ENCODE measurements at regions not wholly inside any gene's neighbourhood (a gene's known extent, or its start where the extent isn't known, plus 50 kb on each side); places are given as distances from the start of the nearest gene placed in this dataset.
"Not testable (repeated sequence)": the region's sequence is repeated elsewhere in the genome, so short reads cannot be mapped to it uniquely, and the experiment has no call there.

DNA sequence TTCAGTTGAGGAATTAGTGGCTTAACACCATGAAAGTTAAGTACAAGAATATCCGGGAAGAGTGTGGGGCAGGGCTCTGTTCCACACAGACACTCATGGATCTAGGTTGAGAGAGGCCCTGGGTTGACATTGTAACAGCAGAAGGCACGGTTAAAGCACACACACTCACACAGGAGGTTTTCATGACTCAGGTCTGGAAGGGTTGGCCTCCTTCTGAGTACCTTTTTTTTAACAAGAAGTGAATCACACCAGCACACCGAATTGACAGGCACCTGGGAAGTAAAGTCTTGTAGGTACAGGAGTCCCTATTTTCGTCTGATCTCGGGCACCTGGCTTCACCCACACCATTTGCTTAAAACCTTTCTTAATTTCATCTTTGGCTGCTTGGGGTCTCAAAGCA lies 509.4 kb upstream of the ADARB2 start:
- no peak for DNase-seq (ENCODE audit: low read depth)

DNA sequence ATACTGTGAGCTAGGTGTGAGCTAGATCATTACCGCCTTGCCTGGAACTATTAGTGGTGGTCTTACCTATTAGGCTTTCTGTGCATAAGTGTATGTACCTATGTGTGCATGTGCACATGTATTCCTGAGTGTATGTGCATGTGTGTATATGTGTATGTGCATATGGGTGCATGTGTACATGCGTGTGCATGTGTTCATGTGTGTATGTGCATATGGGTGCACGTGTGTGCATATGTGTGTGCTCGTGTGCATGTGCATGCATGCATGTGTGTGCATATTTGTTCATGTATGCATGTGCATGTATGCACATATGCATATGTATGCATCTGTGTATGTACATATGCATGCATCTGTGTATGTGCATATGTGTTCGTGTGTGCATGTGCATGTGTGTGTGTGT lies 508.3 kb upstream of the ADARB2 start:
- DNase-seq (ENCODE audit: low read depth) = no peak

DNA sequence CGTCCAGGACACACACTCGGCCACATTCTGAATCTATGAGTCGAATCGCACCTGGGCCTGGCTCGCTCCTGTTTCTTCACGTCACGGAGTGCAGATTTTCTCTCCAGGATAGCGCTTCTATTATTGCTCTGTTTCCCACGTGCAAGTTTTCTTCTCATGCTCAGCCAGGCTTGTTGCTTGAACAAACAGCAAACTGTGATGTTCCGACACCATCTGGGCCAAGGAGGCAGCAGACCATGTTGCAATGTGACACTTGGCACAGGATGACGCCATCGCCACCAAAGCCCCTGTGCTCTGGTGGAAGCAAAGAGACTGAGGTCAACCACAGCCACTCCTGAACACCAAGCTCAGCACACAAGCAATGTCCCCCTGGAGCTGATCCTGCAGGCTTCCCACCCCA lies 507.1 kb upstream of the ADARB2 start:
- no peak for DNase-seq (ENCODE audit: low read depth)

DNA sequence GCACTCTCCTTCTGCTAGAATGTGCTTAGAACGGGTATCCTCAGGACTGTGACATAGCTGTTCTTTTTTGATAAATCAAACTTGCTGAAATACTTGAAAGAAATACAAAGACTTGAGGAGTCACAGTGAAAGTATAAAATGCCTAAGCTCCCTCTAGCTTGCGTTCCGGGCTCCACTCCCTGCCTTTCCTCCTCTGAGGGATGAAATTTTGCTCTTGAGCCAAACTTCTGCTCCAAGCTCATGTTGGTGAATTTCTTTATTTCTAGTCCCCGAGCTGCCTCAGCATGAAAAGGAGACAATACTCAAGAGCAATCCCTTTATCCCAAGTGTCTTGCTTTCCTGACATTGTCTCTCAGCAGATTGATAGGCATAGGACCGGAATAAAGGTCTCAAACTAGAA lies 499.6 kb upstream of the ADARB2 start:
- DNase-seq (ENCODE audit: low read depth) = no peak

DNA sequence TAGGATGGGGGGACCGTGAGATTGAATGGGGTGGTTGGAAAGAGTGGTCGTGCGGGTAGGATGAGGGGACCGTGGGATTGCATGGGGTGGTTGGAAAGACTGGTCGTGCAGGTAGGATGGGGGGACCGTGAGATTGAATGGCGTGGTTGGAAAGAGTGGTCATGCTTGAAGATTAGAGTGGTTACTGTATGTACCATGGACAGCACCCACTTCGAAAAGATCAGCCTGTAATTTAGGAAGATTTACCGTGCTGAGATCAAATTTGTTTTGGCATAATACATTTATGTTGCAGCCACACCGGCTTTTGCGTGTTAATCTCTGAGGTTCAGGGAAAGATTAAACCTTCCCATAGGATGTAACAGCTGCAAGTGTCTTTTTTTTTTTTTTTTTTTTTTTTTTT lies 495.2 kb upstream of the ADARB2 start:
- DNase-seq (ENCODE audit: low read depth) = no peak

DNA sequence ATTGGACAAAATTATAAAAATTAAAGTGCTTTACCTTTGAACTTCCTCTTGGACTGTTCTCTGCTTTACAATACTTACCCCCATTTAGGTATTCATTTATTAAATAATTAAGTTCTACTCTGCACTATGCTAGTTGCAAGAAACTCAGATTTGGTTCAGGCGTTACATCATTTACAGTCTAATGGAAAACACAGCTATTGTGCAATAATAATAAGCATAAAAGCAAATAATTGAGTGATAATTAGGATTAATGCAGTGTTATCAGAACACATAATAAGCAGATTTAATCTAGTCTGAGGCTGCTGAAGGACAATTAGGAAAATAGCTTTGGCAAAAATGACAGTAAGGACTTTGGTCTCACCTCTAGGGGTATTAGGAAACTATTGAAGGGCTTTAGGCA lies 493.2 kb upstream of the ADARB2 start:
- DNase-seq (ENCODE audit: low read depth) = no peak

DNA sequence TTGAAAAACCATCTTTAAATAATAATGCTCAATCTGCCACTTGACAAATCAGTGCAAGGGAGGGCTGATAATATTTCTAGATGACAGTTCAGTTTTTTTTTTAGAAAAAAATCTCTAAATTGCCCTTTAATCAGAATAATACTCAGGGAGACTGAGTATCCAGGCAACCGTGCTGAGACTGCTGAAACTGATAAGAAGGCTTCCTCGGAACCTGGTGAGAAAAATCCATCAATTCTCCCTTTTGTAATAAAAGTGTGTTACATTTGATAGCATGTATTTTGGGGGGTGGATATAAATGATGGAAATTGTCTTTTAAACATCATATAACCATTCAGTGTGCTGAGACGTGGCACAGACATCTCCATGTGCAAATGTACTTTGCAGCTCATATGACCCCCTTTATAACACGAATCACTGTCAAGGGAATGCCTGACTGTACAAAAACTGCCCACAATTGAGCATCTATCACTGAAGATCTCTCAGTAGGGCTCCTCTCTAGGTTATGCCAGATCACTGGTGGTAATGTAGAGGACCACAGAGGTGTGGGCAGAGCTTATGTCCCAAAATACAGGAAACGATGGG lies 491.1 kb upstream of the ADARB2 start:
- DNase-seq (ENCODE audit: low read depth) = no peak

DNA sequence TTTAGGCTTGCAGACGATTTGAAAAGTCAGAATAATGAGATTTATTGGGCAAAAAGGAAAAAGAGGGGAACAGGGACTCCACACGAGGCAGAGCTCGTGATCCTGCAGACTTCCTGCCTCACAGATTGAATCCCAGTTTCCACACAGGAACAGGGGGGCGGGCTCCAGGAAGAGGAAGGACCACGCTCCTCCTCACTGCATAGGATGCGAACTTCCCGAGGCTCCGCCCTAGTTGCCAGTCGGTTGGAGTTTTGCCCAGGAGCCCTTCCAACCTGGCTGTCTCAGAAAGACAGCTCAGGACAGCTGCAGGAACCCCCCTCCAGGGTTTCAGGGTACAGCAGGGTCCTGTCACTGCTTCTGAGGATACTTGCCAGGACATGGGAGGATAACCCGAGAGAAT lies 488.3 kb upstream of the ADARB2 start:
- no peak for DNase-seq (ENCODE audit: low read depth)

DNA sequence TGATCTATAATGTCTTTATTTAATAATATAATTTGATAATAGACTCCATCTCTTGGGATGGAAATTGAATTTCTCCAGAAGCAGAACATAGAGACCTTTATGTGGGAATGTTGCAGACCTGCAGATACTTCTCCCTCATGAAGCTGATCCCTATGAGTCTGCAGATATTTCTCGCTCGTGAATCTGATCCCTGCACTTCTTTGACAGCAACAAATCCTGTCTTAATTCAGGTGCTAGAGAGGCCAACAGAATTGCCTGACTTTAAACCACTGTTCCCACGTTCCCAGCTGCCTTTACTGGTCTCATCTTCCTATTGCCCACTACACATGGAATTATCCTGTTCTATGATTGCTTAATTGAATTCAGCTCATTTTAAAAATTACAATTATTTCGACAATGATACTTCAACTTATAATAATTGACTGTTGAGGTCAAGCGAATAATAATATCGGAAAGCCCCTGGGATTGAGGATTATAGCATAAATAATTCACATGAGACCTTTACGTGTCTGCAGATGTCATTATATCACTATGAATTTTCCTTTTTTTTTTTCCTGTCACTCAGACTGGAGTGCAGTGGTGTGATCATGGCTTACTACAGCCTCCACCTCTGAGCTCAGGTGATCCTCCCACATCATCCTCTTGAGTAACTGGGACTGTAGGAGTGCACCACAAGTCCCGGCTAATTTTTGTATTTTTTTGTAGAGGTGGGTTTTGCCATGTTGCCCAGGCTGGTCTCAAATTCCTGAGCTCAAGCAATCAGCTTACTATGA lies 486.4 kb upstream of the ADARB2 start:
- DNase-seq (ENCODE audit: low read depth) = no peak

DNA sequence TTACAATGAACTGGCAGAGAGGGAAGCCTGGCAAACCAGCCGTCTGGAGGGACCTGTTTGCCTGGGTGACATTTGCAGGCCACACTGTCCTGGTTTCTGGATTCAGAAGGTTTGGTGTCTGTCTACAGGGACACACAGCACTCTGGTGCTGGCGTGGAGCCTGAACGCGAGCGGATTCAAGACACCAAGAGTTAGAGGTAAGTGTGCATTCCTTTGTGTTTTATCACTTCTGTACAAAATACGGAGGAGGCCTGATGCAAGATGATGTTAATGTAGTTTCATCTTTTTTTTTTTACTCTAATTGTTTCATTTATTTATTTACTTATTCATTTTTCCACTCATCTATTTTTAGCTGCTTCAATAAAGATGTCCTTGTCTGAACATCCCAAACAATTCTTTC lies 485.3 kb upstream of the ADARB2 start:
- DNase-seq (ENCODE audit: low read depth) = no peak

DNA sequence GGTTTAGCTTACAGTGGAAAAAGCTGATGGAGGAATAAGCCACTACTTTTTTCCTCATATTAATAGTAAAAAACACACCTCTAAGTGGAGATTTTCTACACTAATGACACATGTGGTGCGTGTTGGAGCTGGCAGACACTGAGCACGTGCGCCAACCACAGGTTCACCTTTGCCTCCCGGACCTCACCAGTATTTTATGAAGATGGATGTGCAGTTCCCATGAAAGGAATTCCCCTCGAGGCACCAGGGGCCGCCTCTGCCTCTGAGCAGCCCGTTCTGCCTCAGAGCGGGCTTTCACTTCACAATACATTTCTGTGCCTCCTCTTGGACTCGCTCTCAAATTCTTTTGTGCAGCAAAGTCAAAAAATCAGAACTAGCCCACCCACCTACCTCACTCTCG lies 477.5 kb upstream of the ADARB2 start:
- DNase-seq (ENCODE audit: low read depth) = no peak

DNA sequence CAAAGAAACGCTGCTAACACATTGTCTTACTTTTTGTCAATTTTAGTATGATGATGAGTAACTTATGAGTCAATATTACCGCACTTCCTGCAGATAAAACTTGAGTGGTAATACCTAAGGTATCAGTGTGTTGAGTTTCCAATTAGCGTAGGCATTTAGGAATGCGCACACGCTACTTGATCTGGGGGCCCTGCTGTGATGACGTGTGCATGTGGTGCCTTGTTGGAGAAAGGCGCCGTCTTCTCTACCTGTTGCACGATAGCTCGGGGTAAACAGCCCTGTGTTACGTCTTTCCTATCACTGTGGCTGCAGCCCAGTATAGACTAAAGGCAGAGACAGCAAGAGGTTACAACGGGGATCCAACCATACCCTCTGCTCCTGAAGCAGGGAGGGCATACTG lies 476.8 kb upstream of the ADARB2 start:
- DNase-seq (ENCODE audit: low read depth) = no peak

DNA sequence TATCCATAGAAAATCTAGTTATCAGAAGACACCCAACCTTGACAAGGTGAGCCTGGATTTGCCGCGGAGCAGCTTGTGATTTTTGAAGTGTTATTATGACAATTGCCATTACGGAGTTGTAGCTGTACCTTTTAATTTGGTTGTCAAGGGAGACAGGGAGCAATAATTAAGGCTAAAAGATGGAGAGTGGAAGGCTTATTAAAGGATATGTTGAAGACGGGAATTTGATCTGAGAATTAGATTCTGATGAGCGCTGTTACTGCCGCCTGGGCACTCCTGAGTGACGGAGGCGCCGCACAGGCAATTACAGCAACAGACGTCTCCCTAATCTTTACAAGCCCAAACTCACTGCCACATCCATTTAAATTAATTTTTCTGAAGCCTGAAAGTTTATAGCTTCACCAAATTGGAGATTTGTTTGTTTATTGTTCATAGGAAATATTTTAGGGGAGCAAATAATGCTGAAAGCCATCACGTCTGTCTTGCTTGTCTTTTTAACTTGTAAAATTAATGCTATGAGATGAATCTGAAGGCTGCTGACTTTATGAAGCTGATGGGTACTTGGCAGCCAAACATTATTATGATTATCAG lies 475.0 kb upstream of the ADARB2 start:
- no peak for DNase-seq (ENCODE audit: low read depth)

DNA sequence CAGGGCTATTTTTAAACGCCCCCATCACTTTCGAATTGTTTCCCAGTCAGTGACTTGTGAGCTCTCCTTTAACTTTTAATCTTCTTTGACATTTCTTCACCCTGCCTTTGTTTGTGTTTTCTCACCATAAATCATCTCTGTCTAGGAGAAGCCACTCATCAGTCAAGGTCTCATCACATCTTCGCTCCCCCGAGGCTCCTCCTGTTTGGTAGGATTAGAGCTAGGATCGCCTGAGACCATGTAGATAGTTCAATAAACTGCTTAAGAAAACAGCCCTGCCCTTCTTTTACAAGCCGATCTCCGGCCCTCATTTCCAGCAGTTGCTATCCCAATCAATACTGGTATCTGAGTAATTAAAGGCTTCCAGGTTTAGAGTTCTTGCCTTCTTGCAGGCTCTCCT lies 472.8 kb upstream of the ADARB2 start:
- no peak for DNase-seq (ENCODE audit: low read depth)

DNA sequence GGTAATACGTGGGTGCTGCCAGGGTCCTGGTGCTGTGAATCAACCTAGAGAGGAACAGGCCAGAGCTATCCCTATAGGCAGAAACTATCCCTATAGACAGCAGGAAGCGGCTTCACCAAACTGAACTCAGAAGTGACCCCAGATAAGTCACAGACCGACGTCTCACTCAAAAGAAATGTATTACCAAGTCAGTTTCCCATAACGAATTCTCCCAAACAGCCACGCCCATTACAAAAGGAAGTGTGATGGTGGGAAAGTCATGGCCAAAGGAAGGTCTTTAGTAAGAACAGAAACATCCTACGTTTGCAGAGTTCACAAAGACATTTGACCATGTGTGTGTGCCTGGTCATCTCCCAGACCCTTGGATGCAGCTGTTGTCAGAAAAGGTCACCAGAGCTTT lies 470.8 kb upstream of the ADARB2 start:
- no peak for DNase-seq (ENCODE audit: low read depth)

DNA sequence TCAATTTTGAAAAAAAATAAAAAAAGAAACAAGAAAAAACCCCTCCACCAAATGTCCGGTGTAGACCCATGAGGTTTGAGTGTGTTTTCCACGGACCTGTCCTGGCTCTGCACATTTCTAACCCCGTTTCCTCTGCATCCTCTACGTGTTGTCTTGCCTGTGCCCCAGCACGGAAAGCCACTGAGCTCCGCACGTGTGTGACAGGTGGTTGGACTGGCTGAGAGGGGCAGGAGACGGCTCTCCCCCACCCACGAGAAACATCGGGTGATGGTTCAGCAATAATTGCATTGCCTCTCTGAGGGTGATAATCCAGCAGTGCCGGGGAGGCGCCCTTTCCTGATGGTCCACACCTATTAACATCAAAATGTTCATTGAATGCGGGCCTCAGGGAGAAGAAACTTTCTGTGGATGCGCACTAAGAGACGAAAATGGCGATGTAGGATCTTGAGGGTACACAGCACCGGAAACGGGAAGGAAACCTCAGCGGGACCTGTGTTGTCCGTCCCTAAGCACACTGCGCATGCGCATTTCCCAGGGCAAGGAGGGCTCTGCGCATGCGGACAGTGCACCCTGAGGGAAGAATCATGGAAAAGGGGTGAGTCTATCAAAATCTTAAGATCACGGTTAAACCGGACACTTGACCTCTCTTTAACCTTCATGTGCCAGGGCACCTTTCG lies 470.1 kb upstream of the ADARB2 start:
- no peak for DNase-seq (ENCODE audit: low read depth)

DNA sequence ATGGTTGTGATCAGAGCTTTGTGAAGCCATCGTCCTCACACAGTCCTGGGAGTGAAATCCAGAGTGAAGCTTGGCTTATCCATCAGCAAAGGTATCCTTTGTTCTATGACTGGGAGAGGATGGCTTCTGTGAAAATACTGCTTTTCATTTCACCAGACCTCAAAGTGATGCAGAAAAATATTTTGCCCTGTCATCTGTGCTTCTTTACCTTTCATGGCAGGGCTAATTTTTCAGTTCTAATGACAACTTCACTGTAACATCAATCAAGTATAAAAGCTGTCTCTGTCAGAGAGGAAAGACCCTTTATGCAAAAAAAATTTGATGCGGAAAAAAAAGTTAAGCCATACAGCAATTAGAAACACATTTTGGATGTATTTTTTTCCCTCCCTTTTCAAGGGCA lies 468.1 kb upstream of the ADARB2 start:
- no peak for DNase-seq (ENCODE audit: low read depth)

DNA sequence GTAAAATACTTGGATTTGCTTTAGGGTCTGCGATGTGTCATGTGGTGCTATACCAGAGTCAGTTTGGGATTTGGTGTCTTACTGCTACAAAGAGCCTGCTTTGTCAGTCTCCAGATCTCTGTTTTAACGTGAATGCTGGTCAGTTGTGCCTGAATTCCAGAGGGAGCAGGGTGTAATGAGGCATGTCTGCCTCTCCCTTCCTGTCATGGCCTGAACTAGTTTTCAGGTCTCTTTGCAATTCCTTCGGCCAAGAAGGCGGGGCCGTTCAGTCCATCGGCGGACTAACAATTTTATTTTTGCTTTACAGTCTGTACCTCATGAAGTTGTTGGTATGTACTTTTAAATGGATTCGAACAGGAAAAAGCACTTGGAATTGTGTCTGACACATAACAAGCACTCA lies 465.1 kb upstream of the ADARB2 start:
- no peak for DNase-seq (ENCODE audit: low read depth)

DNA sequence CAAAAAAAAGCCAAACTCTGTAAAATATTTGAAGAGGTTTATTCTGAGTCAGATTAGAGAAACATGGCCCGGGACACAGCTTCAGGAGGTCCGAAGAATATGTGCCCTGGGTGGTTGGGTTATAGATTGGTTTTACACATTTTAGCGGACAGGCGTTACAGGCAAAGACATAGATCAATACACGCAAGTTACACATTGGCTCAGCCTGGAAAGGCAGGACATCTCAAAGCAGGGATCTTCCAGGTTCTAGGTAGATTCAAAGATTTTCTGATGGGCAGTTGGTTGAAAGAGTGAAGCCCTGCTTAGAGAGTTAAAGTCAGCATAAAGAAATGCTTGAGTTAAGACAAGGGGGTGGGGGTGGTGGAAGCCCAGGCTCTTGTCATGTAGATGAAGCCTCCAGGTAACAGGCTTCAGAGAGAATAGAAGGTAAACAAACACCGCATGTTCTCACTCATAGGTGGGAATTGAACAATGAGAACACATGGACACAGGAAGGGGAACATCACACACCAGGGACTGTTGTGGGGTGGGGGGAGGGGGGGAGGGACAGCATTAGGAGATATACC lies 464.3 kb upstream of the ADARB2 start:
- no peak for DNase-seq (ENCODE audit: low read depth)

DNA sequence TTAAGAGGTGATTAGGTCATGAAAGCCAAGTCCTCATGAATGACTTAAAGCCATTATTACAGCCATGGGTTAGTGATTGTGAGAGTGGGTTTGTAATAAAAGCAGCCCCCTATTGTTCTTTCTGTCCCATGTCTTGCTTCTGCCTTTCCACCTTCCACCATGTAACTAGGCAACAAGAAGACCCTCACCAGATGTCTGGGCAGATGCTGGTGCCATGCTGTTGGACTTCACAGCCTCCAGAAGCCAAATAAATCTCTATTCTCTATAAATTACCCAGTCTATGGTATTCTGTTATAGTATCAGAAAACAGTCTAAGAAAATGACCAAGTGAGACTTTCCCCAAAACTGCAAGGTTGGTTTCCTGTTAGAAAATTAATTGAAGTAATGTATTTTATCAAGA lies 460.3 kb upstream of the ADARB2 start:
- DNase-seq (ENCODE audit: low read depth) = no peak

DNA sequence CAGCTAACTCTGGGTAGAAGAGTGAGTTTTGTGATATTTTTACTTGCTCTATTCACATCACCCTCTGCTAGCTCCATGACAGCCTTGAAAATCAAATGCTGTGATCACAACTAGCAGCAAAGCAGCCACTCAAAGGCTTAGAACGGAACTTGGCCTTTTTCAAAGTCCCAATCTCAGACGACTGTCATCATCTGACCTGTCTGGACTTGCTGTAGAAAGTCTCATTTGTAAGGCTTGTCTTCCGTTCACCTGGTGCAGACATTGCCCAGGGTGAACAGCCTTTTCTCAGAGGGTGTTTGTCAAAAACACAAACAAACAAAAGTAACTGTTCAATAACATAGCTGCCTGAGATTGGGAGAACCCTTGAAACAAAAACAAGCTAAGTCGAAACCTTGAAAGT lies 458.9 kb upstream of the ADARB2 start:
- DNase-seq (ENCODE audit: low read depth) = no peak

DNA sequence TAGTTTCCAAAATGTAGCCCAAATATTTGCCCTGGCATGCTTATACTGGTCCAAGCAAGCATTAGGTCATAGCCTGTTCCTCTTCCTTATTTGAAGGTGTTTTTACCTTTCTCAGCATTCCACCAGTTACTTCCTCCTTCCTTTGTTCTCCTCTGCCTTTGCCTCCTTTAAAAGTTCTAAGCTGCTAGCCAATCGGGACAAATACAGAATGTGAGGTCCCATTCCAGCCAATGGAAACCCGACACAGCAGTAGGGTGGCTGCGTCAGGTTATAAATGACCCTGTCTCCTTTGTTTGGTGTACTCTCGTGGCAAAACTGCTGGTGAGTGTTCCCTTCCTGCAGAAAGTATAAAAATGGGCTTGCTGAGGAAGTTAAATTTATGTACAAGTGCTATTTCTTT lies 452.0 kb upstream of the ADARB2 start:
- not testable (repeated sequence) for DNase-seq (ENCODE audit: low read depth)

DNA sequence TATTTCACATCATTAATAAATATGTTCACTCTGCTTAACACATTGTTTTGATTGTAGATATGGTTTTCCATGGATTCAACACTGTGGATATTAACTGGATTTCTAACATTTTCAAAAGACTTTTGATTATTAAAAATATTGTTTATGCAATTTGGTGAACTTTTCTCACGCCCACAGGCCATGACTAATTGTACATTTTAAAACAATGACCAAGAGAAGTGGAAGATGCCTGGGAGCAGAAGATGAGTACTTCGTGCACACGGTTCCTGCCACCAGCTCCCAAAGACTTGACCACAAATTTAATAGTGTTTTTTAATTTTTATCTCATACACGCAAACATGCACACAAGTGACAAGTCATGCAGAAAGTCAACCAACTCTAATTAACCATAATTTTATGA lies 451.0 kb upstream of the ADARB2 start:
- DNase-seq (ENCODE audit: low read depth) = no peak

Data from EH (cell line).